GM23338 (cell line): ENCODE measurements at regions not wholly inside any gene's neighbourhood (a gene's known extent, or its start where the extent isn't known, plus 50 kb on each side); places are given as distances from the start of the nearest gene placed in this dataset.

Source experiments
- ATAC-seq: fragments of 200-7000 bp; cut with Tn5 transposase; 3 replicates; pipeline ENCODE4 v1.9.1; 2020
- DNase-seq: peaks from one replicate; pipeline ENCODE4 v3.0.0-alpha.2; 2015; ENCODE audit warnings: low spot score
- H2AFZ ChIP-seq: fragments of 200-600 bp; sonication (generic); 2 replicates; pipeline ENCODE4 v1.8.0; 2016; ENCODE audit warnings: antibody characterized with exemption, mild to moderate bottlenecking, moderate library complexity
- H3F3A ChIP-seq: fragments of 200-600 bp; sonication (generic); replicated peaks from 2 replicates; pipeline ENCODE4 v1.8.0; 2017; ENCODE audit warnings: antibody characterized with exemption, mixed run types, low read depth
- H3K27ac ChIP-seq: fragments of 200-600 bp; sonication (generic); 2 replicates; pipeline ENCODE4 v1.6.1; 2016; ENCODE audit warnings: low read depth
- H3K27me3 ChIP-seq: fragments of 200-600 bp; sonication (generic); 2 replicates; pipeline ENCODE4 v1.8.0; 2016; ENCODE audit warnings: mild to moderate bottlenecking, mixed run types, moderate library complexity; ENCODE audit not compliant: insufficient read depth
- H3K36me3 ChIP-seq: fragments of 200-600 bp; sonication (generic); 2 replicates; pipeline ENCODE4 v1.8.0; 2016; ENCODE audit warnings: mild to moderate bottlenecking; ENCODE audit not compliant: insufficient read depth
- H3K4me1 ChIP-seq: fragments of 200-600 bp; sonication (generic); 2 replicates; pipeline ENCODE4 v1.8.0; 2016; ENCODE audit warnings: mild to moderate bottlenecking, moderate library complexity; ENCODE audit not compliant: insufficient read depth
- H3K4me2 ChIP-seq: fragments of 200-600 bp; sonication (generic); 2 replicates; pipeline ENCODE4 v1.7.1; 2017; ENCODE audit warnings: mixed run types
- H3K4me3 ChIP-seq: fragments of 200-600 bp; sonication (generic); 2 replicates; pipeline ENCODE4 v1.6.1; 2016; ENCODE audit warnings: mixed run types
- H3K79me2 ChIP-seq: fragments of 200-600 bp; sonication (generic); replicated peaks from 2 replicates; pipeline ENCODE4 v1.8.0; 2017; ENCODE audit warnings: mild to moderate bottlenecking; ENCODE audit not compliant: insufficient read depth
- H3K9me2 ChIP-seq: fragments of 200-600 bp; sonication (generic); 2 replicates; pipeline ENCODE4 v1.8.0; 2017; ENCODE audit not compliant: insufficient read depth
- H4K20me1 ChIP-seq: fragments of 200-600 bp; sonication (generic); replicated peaks from 2 replicates; pipeline ENCODE4 v1.8.0; 2017; ENCODE audit warnings: mild to moderate bottlenecking; ENCODE audit not compliant: insufficient read depth
- H3K27ac Mint-ChIP-seq: 2 replicates; pipeline ENCODE4 v1.8.0; 2020; ENCODE audit warnings: inconsistent platforms, mild to moderate bottlenecking, moderate library complexity, mixed read lengths
- H3K27me3 Mint-ChIP-seq: 3 replicates; pipeline ENCODE4 v1.8.0; 2022; ENCODE audit warnings: low read depth, mild to moderate bottlenecking, moderate library complexity, mixed read lengths, inconsistent platforms; ENCODE audit not compliant: insufficient read depth, poor library complexity
- H3K36me3 Mint-ChIP-seq: 3 replicates; pipeline ENCODE4 v1.8.0; 2021; ENCODE audit warnings: low read depth, mild to moderate bottlenecking, inconsistent platforms, moderate library complexity, mixed read lengths
- H3K4me1 Mint-ChIP-seq: 3 replicates; pipeline ENCODE4 v1.8.0; 2020; ENCODE audit warnings: mild to moderate bottlenecking, inconsistent platforms, mixed read lengths
- H3K4me3 Mint-ChIP-seq: 3 replicates; pipeline ENCODE4 v1.8.0; 2021; ENCODE audit warnings: moderate library complexity, mild to moderate bottlenecking, inconsistent platforms, mixed read lengths
- H3K9me3 Mint-ChIP-seq: 3 replicates; pipeline ENCODE4 v1.8.0; 2020; ENCODE audit warnings: moderate library complexity, mild to moderate bottlenecking, inconsistent platforms, mixed read lengths
- CREB1 ChIP-seq: fragments of 250-450 bp; sonication (Bioruptor Pico); IDR thresholded peaks from 2 replicates; pipeline ENCODE4 v1.5.0; 2020; ENCODE audit warnings: low read depth, mild to moderate bottlenecking, moderate library complexity
- EZH2 ChIP-seq: fragments of 200-600 bp; sonication (generic); IDR thresholded peaks from one replicate; pipeline ENCODE4 v1.8.0; 2017; ENCODE audit warnings: antibody characterized with exemption, mild to moderate bottlenecking, low read depth; ENCODE audit not compliant: unreplicated experiment
- JUNB ChIP-seq: IDR thresholded peaks from one replicate; pipeline ENCODE4 v1.6.1; 2016; ENCODE audit warnings: antibody characterized with exemption; ENCODE audit not compliant: unreplicated experiment
- STAT1 ChIP-seq: IDR thresholded peaks from one replicate; pipeline ENCODE4 v1.6.1; 2016; ENCODE audit warnings: antibody characterized with exemption; ENCODE audit not compliant: unreplicated experiment
- ZNF114 ChIP-seq: fragments of 250-450 bp; sonication (Bioruptor Pico); IDR thresholded peaks from 2 replicates; pipeline ENCODE4 v1.5.0; 2020; ENCODE audit warnings: mild to moderate bottlenecking, moderate library complexity
- ZNF331 ChIP-seq: fragments of 250-450 bp; sonication (Bioruptor Pico); IDR thresholded peaks from 2 replicates; pipeline ENCODE4 v1.5.0; 2020; ENCODE audit warnings: low read depth, mild to moderate bottlenecking, moderate library complexity
- TF ChIP-seq, protein P1 (sequence below): IDR thresholded peaks from one replicate; pipeline ENCODE4 v1.6.1; 2018; ENCODE audit warnings: antibody characterized with exemption; ENCODE audit not compliant: unreplicated experiment
- TF ChIP-seq, protein P2 (sequence below): IDR thresholded peaks from 2 replicates; pipeline ENCODE4 v1.6.1; 2016; ENCODE audit warnings: antibody characterized with exemption

DNA sequence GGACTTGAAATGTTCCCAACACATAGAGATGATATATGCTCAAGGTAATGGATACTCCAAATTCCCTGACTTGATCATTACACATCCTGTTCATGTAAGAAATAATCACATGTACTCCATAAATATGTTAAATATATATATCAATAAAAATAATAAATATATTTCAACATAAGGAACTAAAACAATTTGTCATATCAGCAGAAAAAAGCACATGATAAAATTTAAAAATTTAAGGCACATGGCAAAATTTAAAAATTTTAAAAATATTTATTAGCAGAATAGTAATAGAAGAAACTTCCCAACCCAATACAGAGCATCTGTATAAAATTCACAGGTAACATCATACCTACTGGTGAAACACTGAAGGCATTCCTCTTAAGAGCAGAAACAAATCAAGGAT, 109.6 kb upstream of the KYNU start (continued):
- TF ChIP-seq ZNF331 (CRISPR knock-in tag) (no peak), ZNF114 (CRISPR knock-in tag) (no peak)
- TF ChIP-seq, protein P1, sequence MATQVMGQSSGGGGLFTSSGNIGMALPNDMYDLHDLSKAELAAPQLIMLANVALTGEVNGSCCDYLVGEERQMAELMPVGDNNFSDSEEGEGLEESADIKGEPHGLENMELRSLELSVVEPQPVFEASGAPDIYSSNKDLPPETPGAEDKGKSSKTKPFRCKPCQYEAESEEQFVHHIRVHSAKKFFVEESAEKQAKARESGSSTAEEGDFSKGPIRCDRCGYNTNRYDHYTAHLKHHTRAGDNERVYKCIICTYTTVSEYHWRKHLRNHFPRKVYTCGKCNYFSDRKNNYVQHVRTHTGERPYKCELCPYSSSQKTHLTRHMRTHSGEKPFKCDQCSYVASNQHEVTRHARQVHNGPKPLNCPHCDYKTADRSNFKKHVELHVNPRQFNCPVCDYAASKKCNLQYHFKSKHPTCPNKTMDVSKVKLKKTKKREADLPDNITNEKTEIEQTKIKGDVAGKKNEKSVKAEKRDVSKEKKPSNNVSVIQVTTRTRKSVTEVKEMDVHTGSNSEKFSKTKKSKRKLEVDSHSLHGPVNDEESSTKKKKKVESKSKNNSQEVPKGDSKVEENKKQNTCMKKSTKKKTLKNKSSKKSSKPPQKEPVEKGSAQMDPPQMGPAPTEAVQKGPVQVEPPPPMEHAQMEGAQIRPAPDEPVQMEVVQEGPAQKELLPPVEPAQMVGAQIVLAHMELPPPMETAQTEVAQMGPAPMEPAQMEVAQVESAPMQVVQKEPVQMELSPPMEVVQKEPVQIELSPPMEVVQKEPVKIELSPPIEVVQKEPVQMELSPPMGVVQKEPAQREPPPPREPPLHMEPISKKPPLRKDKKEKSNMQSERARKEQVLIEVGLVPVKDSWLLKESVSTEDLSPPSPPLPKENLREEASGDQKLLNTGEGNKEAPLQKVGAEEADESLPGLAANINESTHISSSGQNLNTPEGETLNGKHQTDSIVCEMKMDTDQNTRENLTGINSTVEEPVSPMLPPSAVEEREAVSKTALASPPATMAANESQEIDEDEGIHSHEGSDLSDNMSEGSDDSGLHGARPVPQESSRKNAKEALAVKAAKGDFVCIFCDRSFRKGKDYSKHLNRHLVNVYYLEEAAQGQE, result no peak

DNA sequence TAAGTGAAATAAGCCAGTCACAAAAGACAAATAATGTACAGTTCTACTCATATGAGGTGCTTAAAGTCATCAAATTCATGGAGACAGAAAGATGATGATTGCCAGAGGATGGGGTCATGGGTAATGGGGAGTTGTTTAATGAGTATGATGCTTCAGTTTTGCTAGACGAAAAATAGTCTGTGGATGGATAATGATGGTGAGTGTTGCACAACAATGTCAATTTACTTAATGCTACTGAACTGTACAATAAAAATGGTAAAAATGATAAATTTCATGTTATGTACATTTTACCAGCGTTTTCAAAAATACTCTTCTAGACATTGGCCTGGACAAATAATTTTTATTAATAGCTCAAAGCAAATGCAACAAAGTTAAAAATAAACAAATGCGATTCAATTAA, 118.5 kb upstream of the KYNU start:
- Mint-ChIP-seq H3K27ac (no peak overlapping the region; the same call in 1 of the 2 replicates), H3K36me3 (no peaks in the 10 kb centered on the region), H3K27me3 (no peaks in the 10 kb centered on the region), H3K4me1 (no peaks in the 10 kb centered on the region; the same call in 2 of the 3 replicates), H3K9me3 (peaks cover 4% of the 10 kb centered on the region; the same call in 1 of the 3 replicates), H3K4me3 (no peak overlapping the region)
- DNase-seq (no peak), ATAC-seq (no peak)
- no peaks in the 10 kb centered on the region for H3K27me3 ChIP-seq
- no peaks in the 10 kb centered on the region for H3K79me2 ChIP-seq
- no peak overlapping the region for H3K27ac ChIP-seq
- no peak overlapping the region for H3K4me3 ChIP-seq
- H3K9me2 ChIP-seq, result no peaks in the 10 kb centered on the region
- H3F3A ChIP-seq, result no peaks in the 10 kb centered on the region
- H3K36me3 ChIP-seq, result no peaks in the 10 kb centered on the region
- no peaks in the 10 kb centered on the region for H4K20me1 ChIP-seq
- H3K4me2 ChIP-seq, result no peak overlapping the region
- H2AFZ ChIP-seq, result no peak overlapping the region
- TF ChIP-seq CREB1, result no peak
- H3K4me1 ChIP-seq, result no peaks in the 10 kb centered on the region

DNA sequence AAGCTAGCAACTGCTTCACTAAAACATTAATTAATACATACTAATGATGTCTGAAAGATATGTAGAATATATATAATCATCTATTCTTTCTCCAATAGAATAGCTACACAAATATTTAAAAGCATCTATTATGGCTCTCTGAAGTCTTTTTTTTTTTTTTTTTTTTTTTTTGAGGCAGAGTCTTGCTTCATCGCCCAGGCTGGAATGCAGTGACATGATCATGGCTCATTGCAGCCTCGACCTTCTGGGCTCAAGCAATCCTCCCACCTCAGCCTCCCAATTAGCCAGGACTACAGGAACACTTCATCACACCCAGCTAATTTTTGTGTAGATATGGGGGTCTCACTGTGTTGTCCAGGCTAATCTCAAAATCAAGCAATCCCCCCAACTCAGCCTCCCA, 120.4 kb upstream of the KYNU start:
- no peaks in the 10 kb centered on the region for H3K4me1 ChIP-seq
- H3K4me2 ChIP-seq, result no peak overlapping the region
- no peak overlapping the region for H2AFZ ChIP-seq
- H3K36me3 ChIP-seq, result no peaks in the 10 kb centered on the region
- no peaks in the 10 kb centered on the region for H3K79me2 ChIP-seq
- H3K4me3 ChIP-seq, result no peak overlapping the region
- no peaks in the 10 kb centered on the region for H3K36me3 Mint-ChIP-seq
- no peaks in the 10 kb centered on the region for H3K9me2 ChIP-seq
- no peaks in the 10 kb centered on the region for H3K27me3 Mint-ChIP-seq
- H3K27me3 ChIP-seq, result no peaks in the 10 kb centered on the region
- H3K9me3 Mint-ChIP-seq, result 0 out of 3 replicates have a peak, but pooled peaks cover under 1% of the 10 kb centered on the region
- H3F3A ChIP-seq, result no peaks in the 10 kb centered on the region
- H3K27ac ChIP-seq, result no peak overlapping the region
- no peak for DNase-seq
- no peak for ATAC-seq
- no peak for TF ChIP-seq STAT1
- H3K4me1 Mint-ChIP-seq, result no peaks in the 10 kb centered on the region; the same call in 2 of the 3 replicates
- H3K27ac Mint-ChIP-seq, result no peak overlapping the region
- H3K4me3 Mint-ChIP-seq, result no peak overlapping the region
- H4K20me1 ChIP-seq, result no peaks in the 10 kb centered on the region

DNA sequence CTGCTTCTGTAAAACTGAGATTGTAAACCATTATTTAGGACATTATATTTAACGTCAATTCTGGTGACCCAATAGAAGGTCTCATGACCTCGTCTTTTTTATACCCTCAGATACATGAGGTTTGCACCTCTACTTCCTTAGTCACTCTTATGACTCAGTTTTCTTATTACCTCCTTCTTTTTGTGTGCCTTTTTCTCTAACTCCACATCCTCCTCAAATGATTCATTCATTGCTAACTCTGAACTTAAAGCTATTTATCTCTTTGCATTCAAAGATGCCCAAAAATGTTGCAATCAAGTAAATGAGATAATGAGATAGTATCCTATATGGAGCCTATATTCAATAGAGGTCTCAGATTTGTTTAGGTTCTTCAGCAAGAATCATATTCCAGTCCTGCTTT, 121.0 kb upstream of the KYNU start:
- H3F3A ChIP-seq, result no peaks in the 10 kb centered on the region
- no peaks in the 10 kb centered on the region for H3K9me2 ChIP-seq
- H4K20me1 ChIP-seq, result no peaks in the 10 kb centered on the region
- H3K4me3 ChIP-seq, result no peak overlapping the region
- no peaks in the 10 kb centered on the region for H3K9me3 Mint-ChIP-seq
- no peak overlapping the region for H2AFZ ChIP-seq
- H3K36me3 Mint-ChIP-seq, result no peaks in the 10 kb centered on the region
- H3K4me3 Mint-ChIP-seq, result no peak overlapping the region
- DNase-seq, result no peak
- H3K27ac ChIP-seq, result no peak overlapping the region
- no peaks in the 10 kb centered on the region for H3K36me3 ChIP-seq
- no peak overlapping the region for H3K4me2 ChIP-seq
- H3K4me1 Mint-ChIP-seq, result no peaks in the 10 kb centered on the region; the same call in 2 of the 3 replicates
- no peaks in the 10 kb centered on the region for H3K4me1 ChIP-seq
- ATAC-seq, result no peak
- H3K27ac Mint-ChIP-seq, result no peak overlapping the region
- H3K79me2 ChIP-seq, result no peaks in the 10 kb centered on the region
- H3K27me3 ChIP-seq, result no peaks in the 10 kb centered on the region
- no peak for TF ChIP-seq CREB1
- TF ChIP-seq, protein P2, sequence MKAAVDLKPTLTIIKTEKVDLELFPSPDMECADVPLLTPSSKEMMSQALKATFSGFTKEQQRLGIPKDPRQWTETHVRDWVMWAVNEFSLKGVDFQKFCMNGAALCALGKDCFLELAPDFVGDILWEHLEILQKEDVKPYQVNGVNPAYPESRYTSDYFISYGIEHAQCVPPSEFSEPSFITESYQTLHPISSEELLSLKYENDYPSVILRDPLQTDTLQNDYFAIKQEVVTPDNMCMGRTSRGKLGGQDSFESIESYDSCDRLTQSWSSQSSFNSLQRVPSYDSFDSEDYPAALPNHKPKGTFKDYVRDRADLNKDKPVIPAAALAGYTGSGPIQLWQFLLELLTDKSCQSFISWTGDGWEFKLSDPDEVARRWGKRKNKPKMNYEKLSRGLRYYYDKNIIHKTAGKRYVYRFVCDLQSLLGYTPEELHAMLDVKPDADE, result no peak
- TF ChIP-seq EZH2, result no peak
- TF ChIP-seq JUNB, result no peak
- no peaks in the 10 kb centered on the region for H3K27me3 Mint-ChIP-seq
